Coronary artery (tissue), 2 donors: ENCODE measurements at regions not wholly inside any gene's neighbourhood (a gene's known extent, or its start where the extent isn't known, plus 50 kb on each side); places are given as distances from the start of the nearest gene placed in this dataset.

Experiments used
- DNase-seq: peaks from one replicate; pipeline ENCODE4 v3.0.0-alpha.2; 2017; ENCODE audit warnings: low spot score
- H3K27ac ChIP-seq, 2 donors: fragments of 200-600 bp; sonication (generic); one replicate each; pipeline ENCODE4 v1.5.1; 2016 to 2019
- H3K4me3 ChIP-seq: fragments of 200-600 bp; sonication (generic); 2 replicates; pipeline ENCODE4 v1.5.1; 2016; ENCODE audit warnings: mild to moderate bottlenecking, moderate library complexity
- TF ChIP-seq, protein P1 (sequence below): fragments of 200-600 bp; sonication (generic); IDR thresholded peaks from one replicate; pipeline ENCODE4 v1.5.1; 2019; ENCODE audit warnings: antibody characterized with exemption

DNA sequence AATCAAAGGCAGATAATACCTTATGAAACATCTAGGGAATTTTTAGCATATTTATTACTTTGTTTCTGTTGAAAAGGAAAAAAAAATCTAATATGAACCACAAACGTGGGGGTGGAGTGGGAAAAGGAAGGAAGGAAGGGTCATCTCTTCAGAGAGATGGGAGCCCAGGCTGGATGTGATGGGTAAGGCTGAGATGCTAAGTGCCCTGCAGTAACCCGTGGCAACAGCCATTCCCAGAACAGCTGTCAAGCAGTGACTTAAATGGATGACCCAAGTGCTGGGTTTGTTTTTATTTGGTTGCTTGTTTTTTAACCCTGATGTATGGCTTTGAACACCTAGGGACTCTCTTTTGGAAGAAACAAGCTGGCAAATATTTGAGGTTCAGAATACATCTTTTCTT, 50.7 kb upstream of the KLF7 start:
- H3K4me3 ChIP-seq: no peak overlapping the region
- TF ChIP-seq, protein P1, sequence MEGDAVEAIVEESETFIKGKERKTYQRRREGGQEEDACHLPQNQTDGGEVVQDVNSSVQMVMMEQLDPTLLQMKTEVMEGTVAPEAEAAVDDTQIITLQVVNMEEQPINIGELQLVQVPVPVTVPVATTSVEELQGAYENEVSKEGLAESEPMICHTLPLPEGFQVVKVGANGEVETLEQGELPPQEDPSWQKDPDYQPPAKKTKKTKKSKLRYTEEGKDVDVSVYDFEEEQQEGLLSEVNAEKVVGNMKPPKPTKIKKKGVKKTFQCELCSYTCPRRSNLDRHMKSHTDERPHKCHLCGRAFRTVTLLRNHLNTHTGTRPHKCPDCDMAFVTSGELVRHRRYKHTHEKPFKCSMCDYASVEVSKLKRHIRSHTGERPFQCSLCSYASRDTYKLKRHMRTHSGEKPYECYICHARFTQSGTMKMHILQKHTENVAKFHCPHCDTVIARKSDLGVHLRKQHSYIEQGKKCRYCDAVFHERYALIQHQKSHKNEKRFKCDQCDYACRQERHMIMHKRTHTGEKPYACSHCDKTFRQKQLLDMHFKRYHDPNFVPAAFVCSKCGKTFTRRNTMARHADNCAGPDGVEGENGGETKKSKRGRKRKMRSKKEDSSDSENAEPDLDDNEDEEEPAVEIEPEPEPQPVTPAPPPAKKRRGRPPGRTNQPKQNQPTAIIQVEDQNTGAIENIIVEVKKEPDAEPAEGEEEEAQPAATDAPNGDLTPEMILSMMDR: no peak
- no peak for DNase-seq

DNA sequence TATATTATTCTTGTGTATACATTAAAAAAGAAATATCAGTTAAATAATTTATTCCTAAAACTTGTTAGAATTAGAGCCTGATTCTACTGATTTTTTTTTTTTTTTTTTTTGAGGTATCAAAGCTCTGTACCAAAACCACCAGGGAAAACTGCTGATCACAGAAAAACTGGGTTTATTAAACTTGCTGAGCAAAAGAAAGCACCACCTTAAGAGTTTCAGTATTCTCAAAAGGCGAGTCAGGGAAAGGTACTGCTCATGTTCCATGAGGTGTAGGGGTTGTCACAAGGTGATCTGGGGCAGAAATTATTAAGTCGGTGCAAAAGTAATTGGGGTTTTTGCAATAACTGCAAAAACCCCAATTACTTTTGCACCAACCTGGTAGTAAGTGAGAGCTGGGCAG, 51.7 kb upstream of the KLF7 start:
- DNase-seq: no peak
- H3K27ac ChIP-seq: no peak overlapping the region
- no peak overlapping the region for H3K4me3 ChIP-seq
- TF ChIP-seq, protein P1: no peak

More for the DNA sequence above, 50.7 kb upstream of the KLF7 start:
- no peak overlapping the region for H3K27ac ChIP-seq

DNA sequence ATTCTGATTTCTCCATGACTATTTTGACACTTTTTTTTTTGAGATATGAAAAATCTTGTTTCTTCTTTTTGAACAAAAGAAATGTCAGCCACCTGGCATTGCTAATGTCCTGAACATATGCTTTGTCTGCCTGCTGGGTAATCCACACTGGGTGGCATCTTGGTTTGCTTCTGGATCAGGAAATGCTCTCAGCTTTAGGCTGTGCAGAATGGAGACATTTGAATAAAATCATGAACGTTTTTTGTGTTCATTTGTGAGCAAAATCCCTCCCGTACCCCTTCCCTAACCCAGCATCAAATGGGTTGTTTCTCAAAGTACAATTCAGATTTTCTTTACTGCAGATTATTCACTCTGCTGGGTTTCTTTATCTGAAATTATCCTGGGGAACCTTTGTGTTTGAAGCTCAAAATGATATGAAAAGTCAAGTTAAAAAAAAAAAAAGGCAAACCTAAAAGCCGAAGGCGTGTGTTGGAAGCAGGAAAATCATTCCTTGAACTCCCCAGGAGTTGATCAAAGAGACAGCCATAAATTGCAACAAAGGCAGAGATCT, 53.4 kb upstream of the KLF7 start:
- H3K27ac ChIP-seq: no peak overlapping the region
- H3K4me3 ChIP-seq: no peak overlapping the region
- TF ChIP-seq, protein P1: no peak
- DNase-seq: no peak

DNA sequence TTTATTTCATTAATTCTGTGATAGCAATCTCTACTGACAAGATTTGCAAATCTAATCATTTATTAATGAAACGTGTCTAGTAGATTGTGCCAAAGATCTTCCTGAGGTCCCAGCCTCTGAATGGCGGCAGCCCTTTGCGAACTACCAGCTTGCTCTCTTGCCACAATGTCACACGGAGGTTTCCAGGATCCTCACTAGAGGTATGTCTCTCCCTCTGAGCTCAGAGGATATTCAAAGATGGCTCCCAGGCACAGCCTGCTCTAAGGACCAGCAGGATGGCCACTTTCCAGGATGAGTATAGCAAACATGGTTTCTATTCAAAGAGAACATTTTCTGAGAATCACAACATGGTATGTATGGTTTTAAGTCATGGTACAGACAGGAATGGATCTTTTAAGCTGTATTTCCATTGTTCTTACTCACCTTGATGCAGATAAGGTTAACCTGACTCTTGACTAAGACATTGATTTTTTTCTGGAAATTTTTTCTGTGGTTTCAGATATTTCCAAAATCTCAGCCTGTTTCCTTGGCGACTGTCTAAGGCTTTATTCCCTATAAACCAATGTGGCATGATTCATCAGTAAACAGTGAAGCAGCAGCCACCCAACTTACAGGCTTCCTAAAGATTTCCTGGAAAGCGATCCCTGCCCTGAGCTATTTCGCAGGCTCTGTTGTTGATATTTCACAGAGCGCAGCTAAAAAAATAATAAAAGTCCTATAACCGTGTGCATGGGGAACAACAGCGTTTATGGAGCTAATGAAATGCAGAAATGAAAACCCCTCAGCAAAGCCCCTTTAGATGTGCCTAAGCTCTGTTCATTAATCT, 54.1 kb upstream of the KLF7 start:
- H3K4me3 ChIP-seq: no peak overlapping the region
- no peak for DNase-seq
- TF ChIP-seq, protein P1: no peak
- H3K27ac ChIP-seq: no peak overlapping the region

DNA sequence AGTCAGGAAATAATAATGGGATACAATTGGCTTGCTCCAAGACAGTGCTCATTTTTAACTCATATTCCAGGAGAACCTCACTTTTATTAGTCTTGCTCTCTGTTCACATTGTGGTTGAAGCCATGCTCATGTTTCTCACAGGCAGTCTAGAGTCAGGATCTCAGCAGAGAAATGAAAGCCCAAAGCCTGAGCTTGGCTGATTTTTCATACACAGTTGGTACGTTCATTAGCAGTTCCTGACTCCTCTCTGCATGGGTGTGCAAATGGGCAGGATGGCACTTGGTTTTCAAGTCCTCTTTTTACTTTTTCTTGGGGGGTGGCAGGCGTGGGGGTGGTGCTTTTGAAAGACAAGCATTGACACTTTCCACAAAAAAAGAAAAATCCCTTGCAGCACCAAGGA, 56.0 kb upstream of the KLF7 start:
- Histone ChIP-seq H3K27ac (no peak overlapping the region), H3K4me3 (no peak overlapping the region)
- no peak for DNase-seq
- TF ChIP-seq, protein P1: no peak

DNA sequence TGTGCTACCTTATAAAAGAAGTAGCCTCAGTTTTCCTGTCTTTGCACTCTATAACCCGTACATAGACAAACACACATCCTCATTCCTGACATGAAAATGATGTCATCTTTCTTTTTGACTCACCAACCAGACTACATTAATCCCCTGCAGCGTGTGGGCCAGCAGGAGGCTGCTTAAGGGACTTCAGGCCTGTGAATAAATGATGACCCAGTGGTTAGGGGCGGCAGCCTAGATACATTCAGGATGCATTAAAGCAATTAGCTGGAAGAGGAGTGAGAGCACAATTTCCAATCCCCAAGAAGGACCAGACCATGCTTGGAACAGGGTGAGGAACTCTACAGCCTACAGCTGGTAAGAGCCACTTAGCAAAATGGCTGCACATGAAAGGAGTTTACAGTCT, 57.3 kb upstream of the KLF7 start:
- no peak for DNase-seq

More for the DNA sequence above, 57.3 kb upstream of the KLF7 start:
- Histone ChIP-seq H3K4me3 (no peak overlapping the region), H3K27ac (no peak overlapping the region)
- TF ChIP-seq, protein P1: no peak
